Adrenal gland (tissue), 5 donors: ENCODE measurements at regions not wholly inside any gene's neighbourhood (a gene's known extent, or its start where the extent isn't known, plus 50 kb on each side); places are given as distances from the start of the nearest gene placed in this dataset.

Experiments used
- POLR2A ChIP-seq, 2 donors: fragments of 450-650 bp; IDR thresholded peaks; one replicate each; pipeline ENCODE4 v1.6.1; 2017; ENCODE audit warnings: antibody characterized with exemption in 2 of 2, mild to moderate bottlenecking in 2 of 2, moderate library complexity in 1 of 2
- TF ChIP-seq, protein P1 (sequence below), 6 experiments: fragments of 450-650 bp in 4 of 6; fragments of 200-600 bp in 2 of 6; sonication (generic) in 1 of 6; IDR thresholded peaks; 1 replicate in 5 of 6; 2 replicates in 1 of 6; pipeline versions ENCODE4 v1.5.1 to v1.8.0; 2016 to 2021; ENCODE audit warnings: antibody characterized with exemption in 6 of 6, mild to moderate bottlenecking in 2 of 6, moderate library complexity in 1 of 6
- donor health status: DM: no; HTN: no; CAD: no.

DNA sequence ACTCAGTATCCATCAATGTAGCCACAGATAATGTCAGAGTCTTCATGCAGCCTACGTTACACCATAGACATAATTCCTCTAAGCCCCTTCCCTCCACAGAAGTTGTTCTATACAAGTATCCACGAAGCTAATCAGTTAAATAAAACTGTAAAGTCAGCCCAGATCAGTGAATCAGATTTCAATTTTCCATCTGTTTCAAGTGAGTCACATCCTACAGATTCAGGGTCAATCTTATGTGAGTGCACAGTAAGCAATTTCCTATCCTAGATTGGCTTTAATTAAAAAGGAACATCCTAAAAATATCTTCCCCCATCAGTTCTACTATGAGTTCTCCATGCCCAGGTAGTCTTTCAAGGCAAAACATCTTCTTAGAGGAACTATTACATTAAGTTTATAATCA, 402.5 kb downstream of the EFNA5 start:
- TF ChIP-seq, protein P1, sequence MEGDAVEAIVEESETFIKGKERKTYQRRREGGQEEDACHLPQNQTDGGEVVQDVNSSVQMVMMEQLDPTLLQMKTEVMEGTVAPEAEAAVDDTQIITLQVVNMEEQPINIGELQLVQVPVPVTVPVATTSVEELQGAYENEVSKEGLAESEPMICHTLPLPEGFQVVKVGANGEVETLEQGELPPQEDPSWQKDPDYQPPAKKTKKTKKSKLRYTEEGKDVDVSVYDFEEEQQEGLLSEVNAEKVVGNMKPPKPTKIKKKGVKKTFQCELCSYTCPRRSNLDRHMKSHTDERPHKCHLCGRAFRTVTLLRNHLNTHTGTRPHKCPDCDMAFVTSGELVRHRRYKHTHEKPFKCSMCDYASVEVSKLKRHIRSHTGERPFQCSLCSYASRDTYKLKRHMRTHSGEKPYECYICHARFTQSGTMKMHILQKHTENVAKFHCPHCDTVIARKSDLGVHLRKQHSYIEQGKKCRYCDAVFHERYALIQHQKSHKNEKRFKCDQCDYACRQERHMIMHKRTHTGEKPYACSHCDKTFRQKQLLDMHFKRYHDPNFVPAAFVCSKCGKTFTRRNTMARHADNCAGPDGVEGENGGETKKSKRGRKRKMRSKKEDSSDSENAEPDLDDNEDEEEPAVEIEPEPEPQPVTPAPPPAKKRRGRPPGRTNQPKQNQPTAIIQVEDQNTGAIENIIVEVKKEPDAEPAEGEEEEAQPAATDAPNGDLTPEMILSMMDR (IDR thresholded peaks at IDR 0.05): no peak
- TF ChIP-seq POLR2A (IDR thresholded peaks at IDR 0.05): no peak
